Type B pancreatic cell (in vitro differentiated cells): ENCODE measurements at regions not wholly inside any gene's neighbourhood (a gene's known extent, or its start where the extent isn't known, plus 50 kb on each side); places are given as distances from the start of the nearest gene placed in this dataset.

Experiments
- DNase-seq: peaks from one replicate; pipeline ENCODE4 v3.0.0; 2021; ENCODE audit warnings: mixed read lengths; ENCODE audit not compliant: unreplicated experiment; ENCODE audit errors: extremely low spot score
- H3K27ac Mint-ChIP-seq: 2 replicates; pipeline ENCODE4 v1.8.0; 2021; ENCODE audit warnings: mild to moderate bottlenecking, mixed read lengths
- H3K27me3 Mint-ChIP-seq: 2 replicates; pipeline ENCODE4 v1.8.0; 2021; ENCODE audit warnings: mixed read lengths
- H3K36me3 Mint-ChIP-seq: 2 replicates; pipeline ENCODE4 v1.8.0; 2021; ENCODE audit warnings: mixed read lengths
- H3K4me1 Mint-ChIP-seq: one replicate; pipeline ENCODE4 v1.8.0; 2021; ENCODE audit warnings: mixed read lengths; ENCODE audit not compliant: unreplicated experiment
- H3K4me3 Mint-ChIP-seq: 2 replicates; pipeline ENCODE4 v1.8.0; 2021; ENCODE audit warnings: mild to moderate bottlenecking, mixed read lengths
- H3K9me3 Mint-ChIP-seq: 2 replicates; pipeline ENCODE4 v1.8.0; 2021; ENCODE audit warnings: mixed read lengths
- CTCF ChIP-seq: fragments of 200-600 bp; sonication (generic); conservative IDR thresholded peaks from 2 replicates; pipeline ENCODE4 v1.5.0; 2021; ENCODE audit warnings: antibody characterized with exemption, mild to moderate bottlenecking

DNA sequence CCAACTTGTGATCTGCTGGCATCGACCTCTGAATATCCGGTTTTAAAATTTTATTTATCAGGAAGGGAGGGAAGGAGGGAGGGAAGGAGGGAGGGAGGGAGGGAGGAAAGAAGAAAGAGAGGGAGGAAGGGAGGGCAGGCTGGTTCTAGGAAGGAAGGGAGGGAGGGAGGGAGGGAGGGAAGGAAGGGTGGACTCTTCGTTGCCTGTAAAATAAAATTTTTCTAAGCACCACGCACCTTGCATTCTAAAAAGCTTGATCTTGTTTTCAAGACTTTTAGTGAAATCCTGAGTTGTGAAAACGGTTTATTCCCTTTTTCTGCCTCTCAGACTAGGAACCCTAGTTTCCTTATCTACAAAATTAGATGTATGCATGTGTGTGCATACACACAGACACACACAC, 101.7 kb upstream of the RAP2B start:
- no peak for TF ChIP-seq CTCF
- Mint-ChIP-seq H3K4me1 (no peaks in the 10 kb centered on the region), H3K27ac (no peak overlapping the region), H3K36me3 (no peaks in the 10 kb centered on the region), H3K9me3 (no peaks in the 10 kb centered on the region), H3K4me3 (no peak overlapping the region), H3K27me3 (no peaks in the 10 kb centered on the region)
- DNase-seq, result no peak

GRCh38 chr3:153061938-153062528, 100.0 kb upstream of the RAP2B start:
- Mint-ChIP-seq H3K27me3 (no peaks in the 10 kb centered on the region), H3K36me3 (no peaks in the 10 kb centered on the region), H3K27ac (no peak overlapping the region), H3K9me3 (no peaks in the 10 kb centered on the region), H3K4me1 (no peaks in the 10 kb centered on the region), H3K4me3 (no peak overlapping the region)
- no peak for TF ChIP-seq CTCF
- DNase-seq, result no peak

DNA sequence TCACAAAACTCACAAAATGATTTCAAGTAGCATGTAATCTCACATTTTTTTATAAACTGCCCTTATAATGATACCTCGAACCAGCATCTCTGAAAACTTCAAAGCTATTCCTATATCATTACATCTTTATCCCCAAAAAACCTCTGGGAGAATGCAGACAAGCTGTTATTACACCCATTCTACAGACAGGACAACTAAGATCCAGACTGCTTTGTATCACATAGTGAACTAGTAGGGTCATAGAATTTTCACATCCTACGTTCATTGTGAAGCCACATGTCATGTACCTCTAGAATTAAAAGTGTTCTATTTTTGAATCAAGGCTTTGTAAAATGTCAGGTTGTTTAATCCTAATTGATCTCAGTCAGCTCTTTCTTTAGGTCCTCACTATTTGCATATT, 98.7 kb upstream of the RAP2B start:
- Mint-ChIP-seq H3K4me3 (no peak overlapping the region), H3K36me3 (no peaks in the 10 kb centered on the region), H3K27ac (no peak overlapping the region), H3K27me3 (no peaks in the 10 kb centered on the region), H3K9me3 (no peaks in the 10 kb centered on the region), H3K4me1 (no peaks in the 10 kb centered on the region)
- no peak for DNase-seq
- TF ChIP-seq CTCF, result no peak

- Mint-ChIP-seq H3K9me3 (no peaks in the 10 kb centered on the region), H3K4me1 (peaks cover 8% of the 10 kb centered on the region), H3K27me3 (no peaks in the 10 kb centered on the region), H3K36me3 (no peaks in the 10 kb centered on the region), H3K27ac (no peak overlapping the region), H3K4me3 (no peak overlapping the region)
- DNase-seq, result no peak
- no peak for TF ChIP-seq CTCF
Measured at GRCh38 chr3:153066983-153067382, 95.0 kb upstream of the RAP2B start.

- DNase-seq, result no peak
- no peaks in the 10 kb centered on the region for H3K27me3 Mint-ChIP-seq
- H3K9me3 Mint-ChIP-seq, result no peaks in the 10 kb centered on the region
- no peak for TF ChIP-seq CTCF
- no peak overlapping the region for H3K4me3 Mint-ChIP-seq
- no peaks in the 10 kb centered on the region for H3K36me3 Mint-ChIP-seq
- no peak overlapping the region for H3K27ac Mint-ChIP-seq
- peaks cover 8% of the 10 kb centered on the region for H3K4me1 Mint-ChIP-seq
Measured at GRCh38 chr3:153069598-153070510, 92.2 kb upstream of the RAP2B start.
